LNCaP clone FGC (cell line): ENCODE measurements at regions not wholly inside any gene's neighbourhood (a gene's known extent, or its start where the extent isn't known, plus 50 kb on each side); places are given as distances from the start of the nearest gene placed in this dataset.

ENCODE experiments used
- DNase-seq: peaks from one replicate; pipeline ENCODE4 v3.0.0-alpha.2; 2011; ENCODE audit warnings: low read depth
- H3K4me3 ChIP-seq: 2 replicates; pipeline ENCODE4 v1.5.1; 2011; ENCODE audit warnings: mild to moderate bottlenecking, low read depth, low read length, control low read depth
- CTCF ChIP-seq: IDR thresholded peaks from 2 replicates; pipeline ENCODE4 v1.5.1; 2012; ENCODE audit warnings: mild to moderate bottlenecking; ENCODE audit not compliant: control insufficient read depth, insufficient read depth; ENCODE audit errors: extremely low read depth

GRCh38 chr6:144637541-144637940 lies 352.4 kb downstream of the UTRN start:
- DNase-seq, result no peak
- H3K4me3 ChIP-seq, result no peak overlapping the region
- TF ChIP-seq CTCF, result no peak

GRCh38 chr6:144639654-144640053 lies 354.5 kb downstream of the UTRN start:
- DNase-seq, result no peak
- no peak for TF ChIP-seq CTCF
- H3K4me3 ChIP-seq, result no peak overlapping the region

DNA sequence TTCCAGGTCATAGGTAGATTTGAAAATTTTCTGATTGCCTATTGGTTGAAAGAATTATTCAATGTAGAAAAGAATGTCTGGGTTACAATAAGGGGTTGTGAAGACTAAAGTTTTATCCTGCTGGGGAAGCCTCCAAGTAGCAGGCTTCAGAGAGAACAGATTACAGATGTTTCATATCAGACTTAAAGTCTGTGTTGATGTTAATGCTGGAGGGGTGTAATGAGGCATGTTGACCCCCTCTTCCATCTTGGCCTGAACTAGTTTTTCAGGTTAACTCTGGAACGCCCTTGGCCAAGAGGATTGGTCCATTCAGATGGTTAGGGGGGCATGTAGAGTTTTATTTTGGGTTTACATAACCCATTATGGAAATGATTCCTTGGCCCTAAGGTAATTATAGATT lies 356.2 kb downstream of the UTRN start:
- no peak for TF ChIP-seq CTCF

GRCh38 chr6:144644776-144645175 lies 359.6 kb downstream of the UTRN start:
- no peak overlapping the region for H3K4me3 ChIP-seq
- no peak for TF ChIP-seq CTCF
- DNase-seq, result no peak

More for the DNA sequence above, 356.2 kb downstream of the UTRN start:
- no peak overlapping the region for H3K4me3 ChIP-seq
- DNase-seq, result no peak

DNA sequence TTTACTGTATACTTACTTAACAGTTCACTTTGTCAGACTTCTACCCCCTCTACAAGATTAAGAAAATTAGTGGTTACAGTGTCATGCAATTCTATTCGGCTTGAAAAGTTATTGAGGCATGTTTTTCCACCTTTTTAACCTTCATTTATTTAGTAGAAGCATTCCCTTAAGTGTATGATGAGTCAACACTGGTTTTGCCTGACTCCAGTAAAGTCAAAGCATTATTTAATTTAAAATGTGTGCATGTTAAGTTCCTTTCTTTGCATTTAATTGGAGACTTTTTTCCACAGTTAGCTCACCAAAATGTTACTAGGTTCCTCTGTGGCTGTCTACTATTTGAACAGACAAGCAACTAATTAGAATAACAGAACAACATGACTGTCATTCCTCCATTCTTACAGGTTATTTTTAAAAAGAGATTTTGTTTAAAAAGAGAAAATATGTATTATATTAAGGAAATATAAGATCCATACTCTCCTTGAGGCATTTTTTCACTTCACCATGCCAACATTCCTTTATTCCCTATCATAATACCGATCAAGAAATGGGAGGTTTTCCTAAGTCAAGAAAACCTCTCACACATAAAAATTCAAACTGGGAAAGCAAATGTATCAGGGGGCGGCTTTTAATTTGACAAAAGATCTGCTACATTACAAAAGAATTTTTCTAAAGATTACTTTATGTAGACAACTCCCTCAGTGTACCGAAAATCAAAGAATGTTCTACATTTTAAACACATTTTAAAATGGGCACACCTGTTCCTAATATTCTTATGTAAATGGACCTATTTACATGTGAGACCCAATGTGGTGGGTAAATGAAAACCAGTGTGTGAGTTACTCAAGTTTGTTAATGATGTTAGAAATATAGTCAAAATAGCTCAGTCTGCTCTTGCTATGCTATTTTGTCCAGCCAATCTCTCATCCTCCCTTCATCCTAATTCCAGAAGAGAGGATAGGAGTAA lies 361.2 kb downstream of the UTRN start:
- H3K4me3 ChIP-seq, result no peak overlapping the region
- TF ChIP-seq CTCF, result no peak
- no peak for DNase-seq

GRCh38 chr6:144647406-144647964 lies 362.4 kb downstream of the UTRN start:
- TF ChIP-seq CTCF, result no peak
- DNase-seq, result no peak
- no peak overlapping the region for H3K4me3 ChIP-seq
